Epithelial cell of esophagus (primary cell): ENCODE measurements at regions not wholly inside any gene's neighbourhood (a gene's known extent, or its start where the extent isn't known, plus 50 kb on each side); places are given as distances from the start of the nearest gene placed in this dataset.

Experiments used
- DNase-seq: peaks from one replicate; pipeline ENCODE4 v3.0.0; 2010; ENCODE audit warnings: low read depth
- H3K4me3 ChIP-seq: 2 replicates; pipeline ENCODE4 v1.5.1; 2011; ENCODE audit warnings: mild to moderate bottlenecking, low read length, control low read depth
- CTCF ChIP-seq: IDR thresholded peaks from 2 replicates; pipeline ENCODE4 v1.5.1; 2011; ENCODE audit warnings: low read depth, mild to moderate bottlenecking, low read length, control low read depth, inconsistent platforms; ENCODE audit not compliant: insufficient read depth; ENCODE audit errors: missing control alignments

- no peak overlapping the region for H3K4me3 ChIP-seq
- peak; percentile 2 for DNase-seq
- TF ChIP-seq CTCF: no peak
Observed at GRCh38 chr13:81409284-81409683, 1068.4 kb upstream of the SPRY2 start.

GRCh38 chr13:81408647-81409046 is 1067.7 kb upstream of the SPRY2 start:
- DNase-seq: no peak
- H3K4me3 ChIP-seq: no peak overlapping the region
- no peak for TF ChIP-seq CTCF

DNA sequence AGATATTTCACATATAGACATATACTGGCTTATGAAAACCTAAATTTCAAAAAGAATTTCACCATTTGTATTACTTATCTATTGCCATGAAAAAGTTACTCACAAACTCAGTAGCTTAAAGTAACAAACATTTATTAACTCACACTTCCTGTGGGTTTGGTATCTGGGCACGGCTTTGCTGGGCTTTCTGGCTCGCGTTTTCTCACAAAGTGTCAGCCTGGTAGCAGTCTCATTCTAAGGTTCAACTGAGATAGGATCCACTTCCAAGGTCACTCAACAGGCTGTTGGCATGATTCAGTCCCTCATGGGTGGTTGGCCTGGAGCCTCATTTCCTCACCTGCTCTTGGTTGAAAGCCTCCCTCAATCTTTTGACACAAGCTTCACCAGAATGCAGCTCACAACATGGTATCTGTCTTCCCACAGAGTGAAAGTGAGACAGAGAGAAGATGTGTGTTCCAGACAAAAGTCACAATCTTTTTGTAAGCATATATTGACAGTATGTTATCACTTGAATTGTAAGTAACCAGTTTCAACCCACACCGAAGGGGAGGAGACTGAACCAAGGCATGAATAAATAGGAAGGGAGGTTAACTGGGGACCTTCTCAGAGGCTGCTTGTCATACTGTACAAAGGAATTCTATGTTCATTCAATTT is 1065.8 kb upstream of the SPRY2 start:
- H3K4me3 ChIP-seq: no peak overlapping the region
- peak; percentile 1 for DNase-seq
- TF ChIP-seq CTCF: no peak

DNA sequence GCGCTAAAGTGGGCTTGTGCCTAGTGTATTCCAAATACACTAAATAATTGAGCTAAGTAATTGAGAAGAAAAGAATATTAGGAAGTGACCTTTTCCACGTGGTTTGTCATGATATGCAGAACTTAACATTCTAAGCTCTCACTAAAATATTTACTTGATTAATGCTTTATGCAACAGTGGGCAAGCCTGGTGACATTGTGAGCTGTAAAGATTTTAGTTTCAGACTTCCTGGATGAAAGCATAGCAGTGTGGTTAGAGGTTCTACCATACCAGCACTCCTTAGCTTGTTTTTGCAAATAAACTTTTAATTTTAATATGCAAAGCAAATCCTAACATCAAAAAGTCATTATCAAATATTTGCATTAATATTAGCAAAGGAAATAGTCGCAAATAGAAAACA is 1065.1 kb upstream of the SPRY2 start:
- TF ChIP-seq CTCF: no peak

GRCh38 chr13:81396192-81396591 is 1055.3 kb upstream of the SPRY2 start:
- H3K4me3 ChIP-seq: no peak overlapping the region
- TF ChIP-seq CTCF: no peak
- no peak for DNase-seq

More for the DNA sequence above, 1065.1 kb upstream of the SPRY2 start:
- DNase-seq: no peak
- H3K4me3 ChIP-seq: no peak overlapping the region

DNA sequence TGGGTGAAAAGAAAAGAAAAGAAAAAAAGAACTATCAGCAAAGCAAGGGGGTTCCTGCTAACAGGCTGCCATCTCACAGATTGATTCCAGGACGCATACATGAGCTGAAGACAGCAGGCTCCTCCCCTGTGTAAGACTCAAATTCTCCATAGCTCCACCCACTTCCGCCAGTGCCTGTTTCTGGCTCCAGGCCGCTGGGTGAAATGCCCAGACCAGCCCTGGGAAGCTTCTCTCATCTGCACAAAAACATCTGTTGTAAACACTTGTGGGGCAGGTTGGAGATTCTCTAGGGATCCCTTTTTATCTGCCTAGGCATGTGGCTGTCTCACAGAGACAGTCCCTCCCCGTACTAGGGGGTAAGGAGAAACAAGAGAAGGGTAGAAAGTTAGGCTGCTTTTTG is 1054.4 kb upstream of the SPRY2 start:
- no peak for TF ChIP-seq CTCF
- DNase-seq: peak; percentile 19
- H3K4me3 ChIP-seq: no peak overlapping the region

DNA sequence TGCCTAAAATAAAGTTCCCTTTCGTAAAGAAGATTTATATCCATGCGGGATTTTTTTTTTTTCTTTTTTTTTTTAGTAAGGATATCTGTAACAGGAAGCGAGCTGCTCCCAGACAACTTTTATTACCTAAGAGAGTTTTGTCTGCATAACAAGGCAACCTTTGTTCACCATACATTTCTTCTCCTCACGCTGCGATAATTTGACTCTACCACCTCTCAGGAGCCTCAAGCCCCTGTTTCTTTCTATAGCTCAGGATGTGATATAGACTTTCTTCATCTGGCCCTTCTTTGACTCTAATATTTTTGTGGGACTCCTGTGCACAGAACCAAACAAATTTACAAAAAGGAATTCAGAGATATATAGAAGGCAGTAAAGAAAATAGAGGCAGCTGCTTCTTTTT is 1053.7 kb upstream of the SPRY2 start:
- no peak for TF ChIP-seq CTCF
- no peak overlapping the region for H3K4me3 ChIP-seq
- no peak for DNase-seq
